ENCODE measurements at regions not wholly inside any gene's neighbourhood (a gene's known extent, or its start where the extent isn't known, plus 50 kb on each side); places are given as distances from the start of the nearest gene placed in this dataset.

GRCh38 chr2:71872466-71873051, 275.1 kb downstream of the CYP26B1 start:
- TF ChIP-seq SP1 (IDR thresholded peaks at IDR 0.05) (no peak), NFRKB (IDR thresholded peaks at IDR 0.05) (no peak), BHLHE40 (IDR thresholded peaks at IDR 0.05; ENCODE audit: borderline replicate concordance) (no peak), FOXA1 (IDR thresholded peaks at IDR 0.05) (no peak), HDGF (IDR thresholded peaks at IDR 0.05; ENCODE audit: borderline replicate concordance) (no peak), ARNT (IDR thresholded peaks at IDR 0.05) (no peak), LEF1 (IDR thresholded peaks at IDR 0.05; ENCODE audit: borderline replicate concordance) (no peak), SUZ12 (IDR thresholded peaks at IDR 0.05) (no peak), FOXK2 (IDR thresholded peaks at IDR 0.05) (no peak), FOXM1 (IDR thresholded peaks at IDR 0.05; ENCODE audit: borderline replicate concordance) (no peak), ELF4 (IDR thresholded peaks at IDR 0.05) (no peak), TARDBP (IDR thresholded peaks at IDR 0.05) (no peak), CTBP1 (IDR thresholded peaks at IDR 0.05; ENCODE audit: borderline replicate concordance) (no peak)
- TF ChIP-seq, protein P1, sequence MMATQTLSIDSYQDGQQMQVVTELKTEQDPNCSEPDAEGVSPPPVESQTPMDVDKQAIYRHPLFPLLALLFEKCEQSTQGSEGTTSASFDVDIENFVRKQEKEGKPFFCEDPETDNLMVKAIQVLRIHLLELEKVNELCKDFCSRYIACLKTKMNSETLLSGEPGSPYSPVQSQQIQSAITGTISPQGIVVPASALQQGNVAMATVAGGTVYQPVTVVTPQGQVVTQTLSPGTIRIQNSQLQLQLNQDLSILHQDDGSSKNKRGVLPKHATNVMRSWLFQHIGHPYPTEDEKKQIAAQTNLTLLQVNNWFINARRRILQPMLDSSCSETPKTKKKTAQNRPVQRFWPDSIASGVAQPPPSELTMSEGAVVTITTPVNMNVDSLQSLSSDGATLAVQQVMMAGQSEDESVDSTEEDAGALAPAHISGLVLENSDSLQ (IDR thresholded peaks at IDR 0.05): no peak

Data from HEK293T (cell line).